Endothelial cell of umbilical vein (primary cell): ENCODE measurements at regions not wholly inside any gene's neighbourhood (a gene's known extent, or its start where the extent isn't known, plus 50 kb on each side); places are given as distances from the start of the nearest gene placed in this dataset.

Source experiments
- BruUV-seq: library from RNA; stranded (reverse); fragments of 400-500 nt; replicated peaks from 2 replicates; lab custom pipeline; 2021; lab: Mats Ljungman, UMichigan
- CTCF ChIA-PET: fragments of 300-600, 350-600 bp; sonication (Branson Sonifier 250); formaldehyde crosslinking; loops from one replicate; lab custom pipeline; 2021; ENCODE audit warnings: antibody characterized with exemption, inconsistent platforms; lab: Charles Lee
- POLR2A ChIA-PET: fragments of 300-600, 350-600 bp; sonication (Branson Sonifier 250); formaldehyde crosslinking; loops from one replicate; lab custom pipeline; 2021; ENCODE audit warnings: antibody characterized with exemption, inconsistent platforms; lab: Charles Lee
- DNase-seq: peaks from one replicate; pipeline ENCODE4 v3.0.0-alpha.2; 2011; ENCODE audit warnings: low read depth, low spot score
- FAIRE-seq: peaks from 2 replicates; lab custom pipeline; 2011; peaks lifted over from hg19 to GRCh38; lab: Jason Lieb, UNC
- H2AFZ ChIP-seq: 2 replicates; pipeline ENCODE4 v1.6.0; 2012; ENCODE audit warnings: low read depth, low read length, control low read depth, inconsistent platforms
- H3K27ac ChIP-seq: 2 replicates; pipeline ENCODE4 v1.5.1; 2011; ENCODE audit warnings: low read depth, mild to moderate bottlenecking, control low read depth, low read length, moderate library complexity; ENCODE audit not compliant: insufficient read depth
- H3K27me3 ChIP-seq, 2 experiments: 2 replicates each; pipeline versions ENCODE4 v1.6.0 to v1.6.1; 2011; ENCODE audit warnings: low read length in 2 of 2, mixed read lengths in 1 of 2; ENCODE audit not compliant: control insufficient read depth in 2 of 2, insufficient read depth in 2 of 2
- H3K36me3 ChIP-seq, 2 experiments: 2 replicates in 1 of 2; 3 replicates in 1 of 2; pipeline ENCODE4 v1.5.1; 2011; ENCODE audit warnings: low read length in 2 of 2, mild to moderate bottlenecking in 1 of 2, moderate library complexity in 1 of 2; ENCODE audit not compliant: control insufficient read depth in 2 of 2, insufficient read depth in 2 of 2; ENCODE audit errors: extremely low read depth in 1 of 2
- H3K4me1 ChIP-seq: 3 replicates; pipeline ENCODE4 v1.5.1; 2011; ENCODE audit warnings: mild to moderate bottlenecking, low read length; ENCODE audit not compliant: control insufficient read depth, insufficient read depth; ENCODE audit errors: extremely low read depth
- H3K4me2 ChIP-seq: 2 replicates; pipeline ENCODE4 v1.6.1; 2011; ENCODE audit warnings: low read length, control low read depth, mixed read lengths; ENCODE audit not compliant: insufficient read depth
- H3K4me3 ChIP-seq, 3 experiments: fragments of 200-600 bp in 1 of 3; sonication (generic), shearing (Covaris generic) in 1 of 3; replicated peaks in 1 of 3; 2 replicates each; pipeline ENCODE4 v1.5.1; 2011 to 2016; ENCODE audit warnings: control low read depth in 3 of 3, low read length in 3 of 3, mild to moderate bottlenecking in 2 of 3, inconsistent platforms in 1 of 3, low read depth in 1 of 3, moderate library complexity in 1 of 3; ENCODE audit not compliant: insufficient read depth in 1 of 3
- H3K79me2 ChIP-seq: 2 replicates; pipeline ENCODE4 v1.6.0; 2012; ENCODE audit warnings: low read length, inconsistent platforms; ENCODE audit not compliant: control insufficient read depth, insufficient read depth
- H3K9ac ChIP-seq: replicated peaks from 2 replicates; pipeline ENCODE3; 2011; ENCODE audit warnings: low read length, control low read depth; ENCODE audit not compliant: insufficient read depth; ENCODE audit errors: extremely low read depth
- H3K9me1 ChIP-seq: replicated peaks from 3 replicates; pipeline ENCODE4 v1.6.0; 2011; ENCODE audit warnings: mild to moderate bottlenecking, low read length; ENCODE audit not compliant: control insufficient read depth, insufficient read depth; ENCODE audit errors: extremely low read depth
- H3K9me3 ChIP-seq: replicated peaks from 2 replicates; pipeline ENCODE4 v1.5.1; 2012; ENCODE audit warnings: low read length, inconsistent platforms; ENCODE audit not compliant: control insufficient read depth, insufficient read depth
- H4K20me1 ChIP-seq: replicated peaks from 2 replicates; pipeline ENCODE3; 2011; ENCODE audit warnings: mild to moderate bottlenecking, low read length; ENCODE audit not compliant: control insufficient read depth, insufficient read depth; ENCODE audit errors: extremely low read depth
- EZH2 ChIP-seq: IDR thresholded peaks from 2 replicates; pipeline ENCODE4 v1.6.1; 2012; ENCODE audit warnings: borderline replicate concordance, low read depth, mild to moderate bottlenecking, moderate library complexity, low read length, inconsistent platforms; ENCODE audit not compliant: severe bottlenecking
- FOS ChIP-seq: IDR thresholded peaks from 2 replicates; pipeline ENCODE4 v1.6.1; 2011; ENCODE audit warnings: mild to moderate bottlenecking, low read length, moderate library complexity, borderline replicate concordance; ENCODE audit not compliant: insufficient read depth
- GATA2 ChIP-seq: IDR thresholded peaks from 2 replicates; pipeline ENCODE4 v1.7.0; 2011; ENCODE audit warnings: low read depth, mild to moderate bottlenecking, moderate library complexity, mixed read lengths, low read length; ENCODE audit not compliant: insufficient read length, insufficient read depth
- JUN ChIP-seq: IDR thresholded peaks from 2 replicates; pipeline ENCODE4 v1.6.1; 2011; ENCODE audit warnings: borderline replicate concordance, low read depth; ENCODE audit not compliant: insufficient read length, insufficient read depth
- MYC ChIP-seq: IDR thresholded peaks from one replicate; pipeline ENCODE4 v1.6.1; 2011; ENCODE audit warnings: mild to moderate bottlenecking, low read depth, low read length
- POLR2A ChIP-seq: IDR thresholded peaks from 2 replicates; pipeline ENCODE4 v1.6.1; 2012; ENCODE audit warnings: low read depth, mild to moderate bottlenecking, control low read depth, low read length
- POLR2AphosphoS5 ChIP-seq: IDR thresholded peaks from 2 replicates; pipeline ENCODE4 v1.6.1; 2012; ENCODE audit warnings: low read depth, mild to moderate bottlenecking, control low read depth, low read length, moderate library complexity; ENCODE audit not compliant: insufficient read depth
- dilution Hi-C: fragments of 300-500 bp; cut with MboI; formaldehyde crosslinking; loops from one replicate; pipeline ENCODE4 v1.15.0; 2019; ENCODE audit warnings: low sequenced_read_pairs; ENCODE audit not compliant: extremely low pct_ligation_motif_present
- intact Hi-C: fragments of 100-400 bp; cut with micrococcal nuclease; formaldehyde crosslinking; loops from one replicate; pipeline ENCODE4 v1.10.0; 2022
- TF ChIP-seq, protein P1 (sequence below): IDR thresholded peaks from 2 replicates; pipeline ENCODE4 v1.6.1; 2011; ENCODE audit not compliant: insufficient read depth, insufficient read length
- TF ChIP-seq, protein P2 (sequence below), 2 donors: IDR thresholded peaks; 1 replicate in 1 of 2; 2 replicates in 1 of 2; pipeline ENCODE4 v1.5.1; 2011; ENCODE audit warnings: low read length in 2 of 2, mild to moderate bottlenecking in 2 of 2, moderate library complexity in 2 of 2, control low read depth in 1 of 2, inconsistent platforms in 1 of 2, low read depth in 1 of 2; ENCODE audit not compliant: insufficient read depth in 1 of 2; ENCODE audit errors: extremely low read depth in 1 of 2

DNA sequence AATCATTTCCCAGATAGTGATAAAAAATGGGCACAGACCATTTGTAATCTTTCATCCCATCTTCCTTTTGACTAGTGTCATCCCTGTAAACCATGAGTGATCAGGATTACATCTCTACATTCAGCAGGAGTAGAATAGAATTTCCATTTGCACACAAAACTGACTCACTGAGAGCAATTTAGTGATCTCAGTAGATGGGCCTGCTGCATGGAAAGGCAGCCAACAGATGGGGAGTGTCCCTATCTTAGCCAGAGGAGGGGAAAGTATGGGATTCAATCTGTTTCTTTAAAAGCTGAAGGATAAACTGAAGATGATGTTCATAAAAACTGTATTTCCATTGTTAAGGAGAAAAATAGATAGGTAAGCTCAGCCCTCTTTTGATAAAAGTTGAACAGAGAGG is 441.7 kb downstream of the ZNF521 start:
- no peaks in the 10 kb centered on the region for H3K36me3 ChIP-seq
- H3K4me3 ChIP-seq: no peak overlapping the region
- no peaks in the 10 kb centered on the region for H3K79me2 ChIP-seq
- no peaks in the 10 kb centered on the region for H3K9me3 ChIP-seq
- no peak for DNase-seq
- dilution Hi-C loops: no loop called here
- no TSS peak for BruUV-seq
- no peaks in the 10 kb centered on the region for H3K9me1 ChIP-seq
- H2AFZ ChIP-seq: no peak overlapping the region
- POLR2A ChIA-PET: no interaction called here
- TF ChIP-seq POLR2AphosphoS5 (no peak), FOS (no peak), JUN (no peak), EZH2 (no peak), MYC (no peak), GATA2 (no peak), POLR2A (no peak)
- TF ChIP-seq, protein P1, sequence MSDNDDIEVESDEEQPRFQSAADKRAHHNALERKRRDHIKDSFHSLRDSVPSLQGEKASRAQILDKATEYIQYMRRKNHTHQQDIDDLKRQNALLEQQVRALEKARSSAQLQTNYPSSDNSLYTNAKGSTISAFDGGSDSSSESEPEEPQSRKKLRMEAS: no peak
- TF ChIP-seq, protein P2, sequence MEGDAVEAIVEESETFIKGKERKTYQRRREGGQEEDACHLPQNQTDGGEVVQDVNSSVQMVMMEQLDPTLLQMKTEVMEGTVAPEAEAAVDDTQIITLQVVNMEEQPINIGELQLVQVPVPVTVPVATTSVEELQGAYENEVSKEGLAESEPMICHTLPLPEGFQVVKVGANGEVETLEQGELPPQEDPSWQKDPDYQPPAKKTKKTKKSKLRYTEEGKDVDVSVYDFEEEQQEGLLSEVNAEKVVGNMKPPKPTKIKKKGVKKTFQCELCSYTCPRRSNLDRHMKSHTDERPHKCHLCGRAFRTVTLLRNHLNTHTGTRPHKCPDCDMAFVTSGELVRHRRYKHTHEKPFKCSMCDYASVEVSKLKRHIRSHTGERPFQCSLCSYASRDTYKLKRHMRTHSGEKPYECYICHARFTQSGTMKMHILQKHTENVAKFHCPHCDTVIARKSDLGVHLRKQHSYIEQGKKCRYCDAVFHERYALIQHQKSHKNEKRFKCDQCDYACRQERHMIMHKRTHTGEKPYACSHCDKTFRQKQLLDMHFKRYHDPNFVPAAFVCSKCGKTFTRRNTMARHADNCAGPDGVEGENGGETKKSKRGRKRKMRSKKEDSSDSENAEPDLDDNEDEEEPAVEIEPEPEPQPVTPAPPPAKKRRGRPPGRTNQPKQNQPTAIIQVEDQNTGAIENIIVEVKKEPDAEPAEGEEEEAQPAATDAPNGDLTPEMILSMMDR (IDR thresholded peaks at IDR 0.05; ENCODE audit: extremely low read depth in 1 of 2, insufficient read depth in 1 of 2, low read depth in 1 of 2, low read length in 2 of 2): no peak
- peaks cover 26% of the 10 kb centered on the region for H3K4me1 ChIP-seq
- no peaks in the 10 kb centered on the region for H3K27me3 ChIP-seq
- CTCF ChIA-PET: no interaction called here
- intact Hi-C loops: loop anchor here (5.0 kb wide), 2 partner anchors 77 to 147 kb away; no protein-coding TSS in a partner anchor
- no peak overlapping the region for H3K9ac ChIP-seq
- H4K20me1 ChIP-seq: no peaks in the 10 kb centered on the region
- FAIRE-seq: no peak
- H3K4me2 ChIP-seq: no peak overlapping the region
- no peak overlapping the region for H3K27ac ChIP-seq
